GM23338 (cell line): ENCODE measurements at regions not wholly inside any gene's neighbourhood (a gene's known extent, or its start where the extent isn't known, plus 50 kb on each side); places are given as distances from the start of the nearest gene placed in this dataset.

Source experiments
- ATAC-seq: fragments of 200-7000 bp; cut with Tn5 transposase; 3 replicates; pipeline ENCODE4 v1.9.1; 2020
- DNase-seq: peaks from one replicate; pipeline ENCODE4 v3.0.0-alpha.2; 2015; ENCODE audit warnings: low spot score
- H2AFZ ChIP-seq: fragments of 200-600 bp; sonication (generic); 2 replicates; pipeline ENCODE4 v1.8.0; 2016; ENCODE audit warnings: antibody characterized with exemption, mild to moderate bottlenecking, moderate library complexity
- H3F3A ChIP-seq: fragments of 200-600 bp; sonication (generic); replicated peaks from 2 replicates; pipeline ENCODE4 v1.8.0; 2017; ENCODE audit warnings: antibody characterized with exemption, mixed run types, low read depth
- H3K27ac ChIP-seq: fragments of 200-600 bp; sonication (generic); 2 replicates; pipeline ENCODE4 v1.6.1; 2016; ENCODE audit warnings: low read depth
- H3K27me3 ChIP-seq: fragments of 200-600 bp; sonication (generic); 2 replicates; pipeline ENCODE4 v1.8.0; 2016; ENCODE audit warnings: mild to moderate bottlenecking, mixed run types, moderate library complexity; ENCODE audit not compliant: insufficient read depth
- H3K36me3 ChIP-seq: fragments of 200-600 bp; sonication (generic); 2 replicates; pipeline ENCODE4 v1.8.0; 2016; ENCODE audit warnings: mild to moderate bottlenecking; ENCODE audit not compliant: insufficient read depth
- H3K4me1 ChIP-seq: fragments of 200-600 bp; sonication (generic); 2 replicates; pipeline ENCODE4 v1.8.0; 2016; ENCODE audit warnings: mild to moderate bottlenecking, moderate library complexity; ENCODE audit not compliant: insufficient read depth
- H3K4me2 ChIP-seq: fragments of 200-600 bp; sonication (generic); 2 replicates; pipeline ENCODE4 v1.7.1; 2017; ENCODE audit warnings: mixed run types
- H3K4me3 ChIP-seq: fragments of 200-600 bp; sonication (generic); 2 replicates; pipeline ENCODE4 v1.6.1; 2016; ENCODE audit warnings: mixed run types
- H3K79me2 ChIP-seq: fragments of 200-600 bp; sonication (generic); replicated peaks from 2 replicates; pipeline ENCODE4 v1.8.0; 2017; ENCODE audit warnings: mild to moderate bottlenecking; ENCODE audit not compliant: insufficient read depth
- H3K9me2 ChIP-seq: fragments of 200-600 bp; sonication (generic); 2 replicates; pipeline ENCODE4 v1.8.0; 2017; ENCODE audit not compliant: insufficient read depth
- H4K20me1 ChIP-seq: fragments of 200-600 bp; sonication (generic); replicated peaks from 2 replicates; pipeline ENCODE4 v1.8.0; 2017; ENCODE audit warnings: mild to moderate bottlenecking; ENCODE audit not compliant: insufficient read depth
- H3K27ac Mint-ChIP-seq: 2 replicates; pipeline ENCODE4 v1.8.0; 2020; ENCODE audit warnings: inconsistent platforms, mild to moderate bottlenecking, moderate library complexity, mixed read lengths
- H3K27me3 Mint-ChIP-seq: 3 replicates; pipeline ENCODE4 v1.8.0; 2022; ENCODE audit warnings: low read depth, mild to moderate bottlenecking, moderate library complexity, mixed read lengths, inconsistent platforms; ENCODE audit not compliant: insufficient read depth, poor library complexity
- H3K36me3 Mint-ChIP-seq: 3 replicates; pipeline ENCODE4 v1.8.0; 2021; ENCODE audit warnings: low read depth, mild to moderate bottlenecking, inconsistent platforms, moderate library complexity, mixed read lengths
- H3K4me1 Mint-ChIP-seq: 3 replicates; pipeline ENCODE4 v1.8.0; 2020; ENCODE audit warnings: mild to moderate bottlenecking, inconsistent platforms, mixed read lengths
- H3K4me3 Mint-ChIP-seq: 3 replicates; pipeline ENCODE4 v1.8.0; 2021; ENCODE audit warnings: moderate library complexity, mild to moderate bottlenecking, inconsistent platforms, mixed read lengths
- H3K9me3 Mint-ChIP-seq: 3 replicates; pipeline ENCODE4 v1.8.0; 2020; ENCODE audit warnings: moderate library complexity, mild to moderate bottlenecking, inconsistent platforms, mixed read lengths
- CREB1 ChIP-seq: fragments of 250-450 bp; sonication (Bioruptor Pico); IDR thresholded peaks from 2 replicates; pipeline ENCODE4 v1.5.0; 2020; ENCODE audit warnings: low read depth, mild to moderate bottlenecking, moderate library complexity
- EZH2 ChIP-seq: fragments of 200-600 bp; sonication (generic); IDR thresholded peaks from one replicate; pipeline ENCODE4 v1.8.0; 2017; ENCODE audit warnings: antibody characterized with exemption, mild to moderate bottlenecking, low read depth; ENCODE audit not compliant: unreplicated experiment
- EZH2phosphoT487 ChIP-seq: fragments of 200-600 bp; sonication (generic); IDR thresholded peaks from one replicate; pipeline ENCODE4 v1.8.1; 2018; ENCODE audit warnings: antibody characterized with exemption; ENCODE audit not compliant: unreplicated experiment
- JUNB ChIP-seq: IDR thresholded peaks from one replicate; pipeline ENCODE4 v1.6.1; 2016; ENCODE audit warnings: antibody characterized with exemption; ENCODE audit not compliant: unreplicated experiment
- NANOG ChIP-seq: IDR thresholded peaks from 2 replicates; pipeline ENCODE4 v1.6.1; 2016; ENCODE audit warnings: antibody characterized with exemption, borderline replicate concordance
- POLR2AphosphoS5 ChIP-seq: IDR thresholded peaks from 2 replicates; pipeline ENCODE4 v1.6.1; 2016; ENCODE audit warnings: antibody characterized with exemption, low read depth
- STAT1 ChIP-seq: IDR thresholded peaks from one replicate; pipeline ENCODE4 v1.6.1; 2016; ENCODE audit warnings: antibody characterized with exemption; ENCODE audit not compliant: unreplicated experiment
- ZNF114 ChIP-seq: fragments of 250-450 bp; sonication (Bioruptor Pico); IDR thresholded peaks from 2 replicates; pipeline ENCODE4 v1.5.0; 2020; ENCODE audit warnings: mild to moderate bottlenecking, moderate library complexity
- ZNF331 ChIP-seq: fragments of 250-450 bp; sonication (Bioruptor Pico); IDR thresholded peaks from 2 replicates; pipeline ENCODE4 v1.5.0; 2020; ENCODE audit warnings: low read depth, mild to moderate bottlenecking, moderate library complexity
- TF ChIP-seq, protein P1 (sequence below): IDR thresholded peaks from 2 replicates; pipeline ENCODE4 v1.6.1; 2016; ENCODE audit warnings: antibody characterized with exemption
- TF ChIP-seq, protein P2 (sequence below): fragments of 250-450 bp; sonication (Bioruptor Pico); IDR thresholded peaks from 2 replicates; pipeline ENCODE4 v1.5.0; 2020; ENCODE audit warnings: mild to moderate bottlenecking, moderate library complexity
- TF ChIP-seq, protein P3 (sequence below), 2 experiments: fragments of 200-600 bp in 1 of 2; sonication (generic) in 1 of 2; conservative IDR thresholded peaks; 2 replicates each; pipeline versions ENCODE4 v1.5.1 to v1.6.1; 2016 to 2017; ENCODE audit warnings: antibody characterized with exemption in 2 of 2, low read depth in 2 of 2, mild to moderate bottlenecking in 2 of 2, moderate library complexity in 1 of 2
- TF ChIP-seq, protein P4 (sequence below): IDR thresholded peaks from one replicate; pipeline ENCODE4 v1.6.1; 2018; ENCODE audit warnings: antibody characterized with exemption; ENCODE audit not compliant: unreplicated experiment

DNA sequence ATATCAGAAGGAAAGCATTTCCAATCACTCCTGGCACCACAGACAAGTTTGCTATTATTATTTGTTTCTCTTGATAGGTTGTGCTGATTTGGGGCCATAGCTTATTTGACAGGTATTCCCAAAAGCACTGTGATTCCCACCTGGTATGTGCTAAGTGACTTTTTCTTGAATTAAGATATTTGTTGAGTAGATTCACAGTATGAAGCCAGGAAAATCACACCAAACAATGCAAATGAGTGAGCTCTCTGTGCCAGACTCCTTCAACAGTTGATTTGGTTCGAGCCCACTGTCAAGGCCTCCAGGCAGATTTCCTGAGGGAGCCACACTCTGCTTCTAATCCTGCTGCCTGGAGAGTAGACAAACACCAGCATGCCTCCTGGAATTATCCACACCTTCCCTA lies 253.0 kb upstream of the POU2AF2 start:
- no peak overlapping the region for H3K27ac ChIP-seq
- H3K36me3 Mint-ChIP-seq, result no peaks in the 10 kb centered on the region

More for the DNA sequence above, 253.0 kb upstream of the POU2AF2 start:
- peaks cover 6% of the 10 kb centered on the region for H3K4me1 Mint-ChIP-seq
- ATAC-seq (no peak), DNase-seq (no peak)
- peaks cover 6% of the 10 kb centered on the region for H3K27me3 Mint-ChIP-seq
- Histone ChIP-seq H2AFZ (no peak overlapping the region), H3K27me3 (no peaks in the 10 kb centered on the region), H3F3A (no peaks in the 10 kb centered on the region), H3K4me2 (no peak overlapping the region), H3K36me3 (no peaks in the 10 kb centered on the region), H3K4me1 (no peaks in the 10 kb centered on the region), H3K9me2 (no peaks in the 10 kb centered on the region), H4K20me1 (no peaks in the 10 kb centered on the region), H3K79me2 (no peaks in the 10 kb centered on the region), H3K4me3 (no peak overlapping the region)
- no peak overlapping the region for H3K4me3 Mint-ChIP-seq
- H3K9me3 Mint-ChIP-seq, result no peaks in the 10 kb centered on the region
- no peak overlapping the region for H3K27ac Mint-ChIP-seq
- TF ChIP-seq STAT1 (no peak), NANOG (no peak), JUNB (no peak), EZH2phosphoT487 (no peak), CREB1 (CRISPR knock-in tag) (no peak), ZNF331 (CRISPR knock-in tag) (no peak), EZH2 (no peak), POLR2AphosphoS5 (no peak), ZNF114 (CRISPR knock-in tag) (no peak)
- TF ChIP-seq, protein P1, sequence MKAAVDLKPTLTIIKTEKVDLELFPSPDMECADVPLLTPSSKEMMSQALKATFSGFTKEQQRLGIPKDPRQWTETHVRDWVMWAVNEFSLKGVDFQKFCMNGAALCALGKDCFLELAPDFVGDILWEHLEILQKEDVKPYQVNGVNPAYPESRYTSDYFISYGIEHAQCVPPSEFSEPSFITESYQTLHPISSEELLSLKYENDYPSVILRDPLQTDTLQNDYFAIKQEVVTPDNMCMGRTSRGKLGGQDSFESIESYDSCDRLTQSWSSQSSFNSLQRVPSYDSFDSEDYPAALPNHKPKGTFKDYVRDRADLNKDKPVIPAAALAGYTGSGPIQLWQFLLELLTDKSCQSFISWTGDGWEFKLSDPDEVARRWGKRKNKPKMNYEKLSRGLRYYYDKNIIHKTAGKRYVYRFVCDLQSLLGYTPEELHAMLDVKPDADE, result no peak
- TF ChIP-seq, protein P2, sequence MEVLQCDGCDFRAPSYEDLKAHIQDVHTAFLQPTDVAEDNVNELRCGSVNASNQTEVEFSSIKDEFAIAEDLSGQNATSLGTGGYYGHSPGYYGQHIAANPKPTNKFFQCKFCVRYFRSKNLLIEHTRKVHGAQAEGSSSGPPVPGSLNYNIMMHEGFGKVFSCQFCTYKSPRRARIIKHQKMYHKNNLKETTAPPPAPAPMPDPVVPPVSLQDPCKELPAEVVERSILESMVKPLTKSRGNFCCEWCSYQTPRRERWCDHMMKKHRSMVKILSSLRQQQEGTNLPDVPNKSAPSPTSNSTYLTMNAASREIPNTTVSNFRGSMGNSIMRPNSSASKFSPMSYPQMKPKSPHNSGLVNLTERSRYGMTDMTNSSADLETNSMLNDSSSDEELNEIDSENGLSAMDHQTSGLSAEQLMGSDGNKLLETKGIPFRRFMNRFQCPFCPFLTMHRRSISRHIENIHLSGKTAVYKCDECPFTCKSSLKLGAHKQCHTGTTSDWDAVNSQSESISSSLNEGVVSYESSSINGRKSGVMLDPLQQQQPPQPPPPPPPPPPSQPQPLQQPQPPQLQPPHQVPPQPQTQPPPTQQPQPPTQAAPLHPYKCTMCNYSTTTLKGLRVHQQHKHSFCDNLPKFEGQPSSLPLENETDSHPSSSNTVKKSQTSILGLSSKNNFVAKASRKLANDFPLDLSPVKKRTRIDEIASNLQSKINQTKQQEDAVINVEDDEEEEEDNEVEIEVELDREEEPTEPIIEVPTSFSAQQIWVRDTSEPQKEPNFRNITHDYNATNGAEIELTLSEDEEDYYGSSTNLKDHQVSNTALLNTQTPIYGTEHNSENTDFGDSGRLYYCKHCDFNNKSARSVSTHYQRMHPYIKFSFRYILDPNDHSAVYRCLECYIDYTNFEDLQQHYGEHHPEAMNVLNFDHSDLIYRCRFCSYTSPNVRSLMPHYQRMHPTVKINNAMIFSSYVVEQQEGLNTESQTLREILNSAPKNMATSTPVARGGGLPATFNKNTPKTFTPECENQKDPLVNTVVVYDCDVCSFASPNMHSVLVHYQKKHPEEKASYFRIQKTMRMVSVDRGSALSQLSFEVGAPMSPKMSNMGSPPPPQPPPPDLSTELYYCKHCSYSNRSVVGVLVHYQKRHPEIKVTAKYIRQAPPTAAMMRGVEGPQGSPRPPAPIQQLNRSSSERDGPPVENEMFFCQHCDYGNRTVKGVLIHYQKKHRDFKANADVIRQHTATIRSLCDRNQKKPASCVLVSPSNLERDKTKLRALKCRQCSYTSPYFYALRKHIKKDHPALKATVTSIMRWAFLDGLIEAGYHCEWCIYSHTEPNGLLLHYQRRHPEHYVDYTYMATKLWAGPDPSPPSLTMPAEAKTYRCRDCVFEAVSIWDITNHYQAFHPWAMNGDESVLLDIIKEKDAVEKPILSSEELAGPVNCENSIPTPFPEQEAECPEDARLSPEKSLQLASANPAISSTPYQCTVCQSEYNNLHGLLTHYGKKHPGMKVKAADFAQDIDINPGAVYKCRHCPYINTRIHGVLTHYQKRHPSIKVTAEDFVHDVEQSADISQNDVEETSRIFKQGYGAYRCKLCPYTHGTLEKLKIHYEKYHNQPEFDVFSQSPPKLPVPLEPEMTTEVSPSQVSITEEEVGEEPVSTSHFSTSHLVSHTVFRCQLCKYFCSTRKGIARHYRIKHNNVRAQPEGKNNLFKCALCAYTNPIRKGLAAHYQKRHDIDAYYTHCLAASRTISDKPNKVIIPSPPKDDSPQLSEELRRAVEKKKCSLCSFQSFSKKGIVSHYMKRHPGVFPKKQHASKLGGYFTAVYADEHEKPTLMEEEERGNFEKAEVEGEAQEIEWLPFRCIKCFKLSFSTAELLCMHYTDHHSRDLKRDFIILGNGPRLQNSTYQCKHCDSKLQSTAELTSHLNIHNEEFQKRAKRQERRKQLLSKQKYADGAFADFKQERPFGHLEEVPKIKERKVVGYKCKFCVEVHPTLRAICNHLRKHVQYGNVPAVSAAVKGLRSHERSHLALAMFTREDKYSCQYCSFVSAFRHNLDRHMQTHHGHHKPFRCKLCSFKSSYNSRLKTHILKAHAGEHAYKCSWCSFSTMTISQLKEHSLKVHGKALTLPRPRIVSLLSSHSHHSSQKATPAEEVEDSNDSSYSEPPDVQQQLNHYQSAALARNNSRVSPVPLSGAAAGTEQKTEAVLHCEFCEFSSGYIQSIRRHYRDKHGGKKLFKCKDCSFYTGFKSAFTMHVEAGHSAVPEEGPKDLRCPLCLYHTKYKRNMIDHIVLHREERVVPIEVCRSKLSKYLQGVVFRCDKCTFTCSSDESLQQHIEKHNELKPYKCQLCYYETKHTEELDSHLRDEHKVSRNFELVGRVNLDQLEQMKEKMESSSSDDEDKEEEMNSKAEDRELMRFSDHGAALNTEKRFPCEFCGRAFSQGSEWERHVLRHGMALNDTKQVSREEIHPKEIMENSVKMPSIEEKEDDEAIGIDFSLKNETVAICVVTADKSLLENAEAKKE (CRISPR knock-in tag), result no peak
- TF ChIP-seq, protein P3, sequence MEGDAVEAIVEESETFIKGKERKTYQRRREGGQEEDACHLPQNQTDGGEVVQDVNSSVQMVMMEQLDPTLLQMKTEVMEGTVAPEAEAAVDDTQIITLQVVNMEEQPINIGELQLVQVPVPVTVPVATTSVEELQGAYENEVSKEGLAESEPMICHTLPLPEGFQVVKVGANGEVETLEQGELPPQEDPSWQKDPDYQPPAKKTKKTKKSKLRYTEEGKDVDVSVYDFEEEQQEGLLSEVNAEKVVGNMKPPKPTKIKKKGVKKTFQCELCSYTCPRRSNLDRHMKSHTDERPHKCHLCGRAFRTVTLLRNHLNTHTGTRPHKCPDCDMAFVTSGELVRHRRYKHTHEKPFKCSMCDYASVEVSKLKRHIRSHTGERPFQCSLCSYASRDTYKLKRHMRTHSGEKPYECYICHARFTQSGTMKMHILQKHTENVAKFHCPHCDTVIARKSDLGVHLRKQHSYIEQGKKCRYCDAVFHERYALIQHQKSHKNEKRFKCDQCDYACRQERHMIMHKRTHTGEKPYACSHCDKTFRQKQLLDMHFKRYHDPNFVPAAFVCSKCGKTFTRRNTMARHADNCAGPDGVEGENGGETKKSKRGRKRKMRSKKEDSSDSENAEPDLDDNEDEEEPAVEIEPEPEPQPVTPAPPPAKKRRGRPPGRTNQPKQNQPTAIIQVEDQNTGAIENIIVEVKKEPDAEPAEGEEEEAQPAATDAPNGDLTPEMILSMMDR (conservative IDR thresholded peaks at IDR 0.05; ENCODE audit: low read depth in 2 of 2), result no peak
- TF ChIP-seq, protein P4, sequence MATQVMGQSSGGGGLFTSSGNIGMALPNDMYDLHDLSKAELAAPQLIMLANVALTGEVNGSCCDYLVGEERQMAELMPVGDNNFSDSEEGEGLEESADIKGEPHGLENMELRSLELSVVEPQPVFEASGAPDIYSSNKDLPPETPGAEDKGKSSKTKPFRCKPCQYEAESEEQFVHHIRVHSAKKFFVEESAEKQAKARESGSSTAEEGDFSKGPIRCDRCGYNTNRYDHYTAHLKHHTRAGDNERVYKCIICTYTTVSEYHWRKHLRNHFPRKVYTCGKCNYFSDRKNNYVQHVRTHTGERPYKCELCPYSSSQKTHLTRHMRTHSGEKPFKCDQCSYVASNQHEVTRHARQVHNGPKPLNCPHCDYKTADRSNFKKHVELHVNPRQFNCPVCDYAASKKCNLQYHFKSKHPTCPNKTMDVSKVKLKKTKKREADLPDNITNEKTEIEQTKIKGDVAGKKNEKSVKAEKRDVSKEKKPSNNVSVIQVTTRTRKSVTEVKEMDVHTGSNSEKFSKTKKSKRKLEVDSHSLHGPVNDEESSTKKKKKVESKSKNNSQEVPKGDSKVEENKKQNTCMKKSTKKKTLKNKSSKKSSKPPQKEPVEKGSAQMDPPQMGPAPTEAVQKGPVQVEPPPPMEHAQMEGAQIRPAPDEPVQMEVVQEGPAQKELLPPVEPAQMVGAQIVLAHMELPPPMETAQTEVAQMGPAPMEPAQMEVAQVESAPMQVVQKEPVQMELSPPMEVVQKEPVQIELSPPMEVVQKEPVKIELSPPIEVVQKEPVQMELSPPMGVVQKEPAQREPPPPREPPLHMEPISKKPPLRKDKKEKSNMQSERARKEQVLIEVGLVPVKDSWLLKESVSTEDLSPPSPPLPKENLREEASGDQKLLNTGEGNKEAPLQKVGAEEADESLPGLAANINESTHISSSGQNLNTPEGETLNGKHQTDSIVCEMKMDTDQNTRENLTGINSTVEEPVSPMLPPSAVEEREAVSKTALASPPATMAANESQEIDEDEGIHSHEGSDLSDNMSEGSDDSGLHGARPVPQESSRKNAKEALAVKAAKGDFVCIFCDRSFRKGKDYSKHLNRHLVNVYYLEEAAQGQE, result no peak
